MCF 10A (cell line): ENCODE measurements at regions not wholly inside any gene's neighbourhood (a gene's known extent, or its start where the extent isn't known, plus 50 kb on each side); places are given as distances from the start of the nearest gene placed in this dataset.

Experiments
- BruUV-seq: library from RNA; stranded (reverse); fragments of 400-500 nt; replicated peaks from 2 replicates; lab custom pipeline; 2021; lab: Mats Ljungman, UMichigan
- CTCF ChIA-PET: fragments of 300-600 bp; sonication (Branson Sonifier 250); formaldehyde crosslinking; extraction: SDS; loops from one replicate; lab custom pipeline; 2021; ENCODE audit warnings: antibody characterized with exemption, inconsistent platforms; lab: Yijun Ruan, JAX
- POLR2A ChIA-PET: fragments of 300-600, 350-650 bp; sonication (Branson Sonifier 250); formaldehyde crosslinking; extraction: SDS; loops from one replicate; lab custom pipeline; 2020; ENCODE audit warnings: antibody characterized with exemption, inconsistent platforms; lab: Yijun Ruan, JAX
- DNase-seq: peaks from one replicate; pipeline ENCODE4 v3.0.0-alpha.2; 2018; ENCODE audit not compliant: unreplicated experiment
- H3K27ac Mint-ChIP-seq: one replicate; pipeline ENCODE4 v1.8.0; 2022; ENCODE audit warnings: mild to moderate bottlenecking, low read depth, mixed read lengths; ENCODE audit not compliant: unreplicated experiment
- H3K27me3 Mint-ChIP-seq: one replicate; pipeline ENCODE4 v1.8.0; 2022; ENCODE audit warnings: mixed read lengths; ENCODE audit not compliant: insufficient read depth, unreplicated experiment
- H3K36me3 Mint-ChIP-seq: one replicate; pipeline ENCODE4 v1.8.0; 2022; ENCODE audit warnings: mild to moderate bottlenecking, moderate library complexity, mixed read lengths; ENCODE audit not compliant: insufficient read depth, unreplicated experiment
- H3K4me1 Mint-ChIP-seq: one replicate; pipeline ENCODE4 v1.8.0; 2022; ENCODE audit warnings: mixed read lengths; ENCODE audit not compliant: insufficient read depth, unreplicated experiment
- H3K4me3 Mint-ChIP-seq: one replicate; pipeline ENCODE4 v1.8.0; 2022; ENCODE audit warnings: mild to moderate bottlenecking, moderate library complexity, mixed read lengths; ENCODE audit not compliant: unreplicated experiment
- H3K9me3 Mint-ChIP-seq: one replicate; pipeline ENCODE4 v1.8.0; 2022; ENCODE audit warnings: mixed read lengths; ENCODE audit not compliant: unreplicated experiment
- intact Hi-C: fragments of 100-400 bp; cut with micrococcal nuclease; formaldehyde crosslinking; loops from 2 replicates; pipeline ENCODE4 v1.14.1; 2022
- TF ChIP-seq, protein P1 (sequence below): fragments of 200-600 bp; IDR thresholded peaks from one replicate; pipeline ENCODE4 v1.8.0; 2022; ENCODE audit warnings: antibody characterized with exemption, mild to moderate bottlenecking; ENCODE audit not compliant: unreplicated experiment

GRCh38 chr2:150100834-150101233, 386.6 kb downstream of the RND3 start:
- Mint-ChIP-seq H3K4me1 (no peaks in the 10 kb centered on the region), H3K9me3 (peaks cover 2% of the 10 kb centered on the region), H3K4me3 (no peak overlapping the region), H3K27ac (no peak overlapping the region), H3K27me3 (no peaks in the 10 kb centered on the region), H3K36me3 (no peaks in the 10 kb centered on the region)
- DNase-seq: no peak
- intact Hi-C loops: no loop called here
- TF ChIP-seq, protein P1, sequence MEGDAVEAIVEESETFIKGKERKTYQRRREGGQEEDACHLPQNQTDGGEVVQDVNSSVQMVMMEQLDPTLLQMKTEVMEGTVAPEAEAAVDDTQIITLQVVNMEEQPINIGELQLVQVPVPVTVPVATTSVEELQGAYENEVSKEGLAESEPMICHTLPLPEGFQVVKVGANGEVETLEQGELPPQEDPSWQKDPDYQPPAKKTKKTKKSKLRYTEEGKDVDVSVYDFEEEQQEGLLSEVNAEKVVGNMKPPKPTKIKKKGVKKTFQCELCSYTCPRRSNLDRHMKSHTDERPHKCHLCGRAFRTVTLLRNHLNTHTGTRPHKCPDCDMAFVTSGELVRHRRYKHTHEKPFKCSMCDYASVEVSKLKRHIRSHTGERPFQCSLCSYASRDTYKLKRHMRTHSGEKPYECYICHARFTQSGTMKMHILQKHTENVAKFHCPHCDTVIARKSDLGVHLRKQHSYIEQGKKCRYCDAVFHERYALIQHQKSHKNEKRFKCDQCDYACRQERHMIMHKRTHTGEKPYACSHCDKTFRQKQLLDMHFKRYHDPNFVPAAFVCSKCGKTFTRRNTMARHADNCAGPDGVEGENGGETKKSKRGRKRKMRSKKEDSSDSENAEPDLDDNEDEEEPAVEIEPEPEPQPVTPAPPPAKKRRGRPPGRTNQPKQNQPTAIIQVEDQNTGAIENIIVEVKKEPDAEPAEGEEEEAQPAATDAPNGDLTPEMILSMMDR: no peak
- CTCF ChIA-PET: interaction anchor here (0.7 kb wide), 1 partner anchor 221 kb away, joined by 3 read pairs; no protein-coding TSS in a partner anchor
- POLR2A ChIA-PET: interaction anchor here (0.6 to 1.7 kb wide), 2 partner anchors 378 to 385 kb away, joined by 3 to 4 read pairs; no protein-coding TSS in a partner anchor
- no TSS peak for BruUV-seq

- Mint-ChIP-seq H3K36me3 (no peaks in the 10 kb centered on the region), H3K27me3 (no peaks in the 10 kb centered on the region), H3K4me1 (no peaks in the 10 kb centered on the region), H3K27ac (no peak overlapping the region), H3K4me3 (no peak overlapping the region), H3K9me3 (no peaks in the 10 kb centered on the region)
- ChIA-PET CTCF (no interaction called here), POLR2A (no interaction called here)
- BruUV-seq: no TSS peak
- intact Hi-C loops: no loop called here
- DNase-seq: no peak
- TF ChIP-seq, protein P1: no peak
Measured at GRCh38 chr2:150100336-150100735, 387.1 kb downstream of the RND3 start.

GRCh38 chr2:150099805-150100204, 387.7 kb downstream of the RND3 start:
- intact Hi-C loops: no loop called here
- Mint-ChIP-seq H3K27me3 (no peaks in the 10 kb centered on the region), H3K36me3 (no peaks in the 10 kb centered on the region), H3K27ac (no peak overlapping the region), H3K9me3 (no peaks in the 10 kb centered on the region), H3K4me3 (no peak overlapping the region), H3K4me1 (no peaks in the 10 kb centered on the region)
- POLR2A ChIA-PET: no interaction called here
- DNase-seq: no peak
- CTCF ChIA-PET: no interaction called here
- TF ChIP-seq, protein P1: no peak
- BruUV-seq: no TSS peak

DNA sequence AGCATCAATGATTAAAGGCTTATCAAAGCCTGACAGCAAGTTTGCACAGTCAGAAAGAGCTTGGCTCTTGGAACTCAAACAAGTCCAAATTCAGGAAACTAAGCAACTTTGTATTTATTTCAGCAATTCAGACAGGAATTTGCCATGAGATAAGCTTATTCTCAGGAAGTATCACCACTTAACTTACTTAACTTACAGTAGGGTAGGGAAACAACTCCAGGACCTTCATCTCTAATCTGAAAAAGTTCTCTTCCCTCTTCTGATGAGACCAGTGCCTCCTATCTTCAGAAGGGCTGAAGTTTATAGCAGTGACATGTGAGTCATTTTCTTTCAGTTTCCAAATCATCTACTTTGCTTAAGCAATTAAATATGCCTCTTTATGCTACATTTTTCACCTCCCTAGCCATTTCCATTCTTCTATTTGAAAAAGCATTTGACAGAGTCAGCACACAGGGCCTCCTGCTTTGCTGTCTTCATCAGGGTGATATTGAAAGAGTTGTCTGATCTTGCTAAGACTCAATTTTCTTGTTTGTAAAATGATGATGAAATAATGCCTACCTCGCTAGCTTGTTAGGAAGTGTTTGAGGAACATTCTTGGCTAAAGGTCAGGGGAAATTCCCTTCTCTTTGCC, 389.5 kb downstream of the RND3 start:
- intact Hi-C loops: no loop called here
- TF ChIP-seq, protein P1: peak; percentile 13
- H3K4me1 Mint-ChIP-seq: no peaks in the 10 kb centered on the region
- DNase-seq: peak; percentile 40
- BruUV-seq: no TSS peak
- no peak overlapping the region for H3K27ac Mint-ChIP-seq
- no peaks in the 10 kb centered on the region for H3K9me3 Mint-ChIP-seq
- no peaks in the 10 kb centered on the region for H3K36me3 Mint-ChIP-seq
- POLR2A ChIA-PET: interaction anchor here (0.6 to 1.5 kb wide), 8 partner anchors 9 to 387 kb away, joined by 3 to 5 read pairs (median 4); no protein-coding TSS in a partner anchor
- no peaks in the 10 kb centered on the region for H3K27me3 Mint-ChIP-seq
- CTCF ChIA-PET: interaction anchor here (0.6 to 1.1 kb wide), 6 partner anchors 12 to 593 kb away, joined by 3 to 6 read pairs (median 3); no protein-coding TSS in a partner anchor
- no peak overlapping the region for H3K4me3 Mint-ChIP-seq
